GM18508 (cell line): ENCODE measurements at regions not wholly inside any gene's neighbourhood (a gene's known extent, or its start where the extent isn't known, plus 50 kb on each side); places are given as distances from the start of the nearest gene placed in this dataset.
"Not testable (repeated sequence)": the region's sequence is repeated elsewhere in the genome, so short reads cannot be mapped to it uniquely, and the experiment has no call there.

ENCODE experiments used
- ATAC-seq: cut with Tn5 transposase; IDR thresholded peaks from one replicate; pipeline ENCODE4 v1.9.1; 2021; ENCODE audit warnings: moderate number of reproducible peaks; ENCODE audit not compliant: insufficient read depth, unreplicated experiment

GRCh38 chr4:28226962-28227361 is 1366.3 kb downstream of the STIM2 start:
- no peak for ATAC-seq

- ATAC-seq, result no peak
Measured at GRCh38 chr4:28227764-28228163, 1367.1 kb downstream of the STIM2 start.

GRCh38 chr4:28228561-28229491 is 1368.2 kb downstream of the STIM2 start:
- ATAC-seq, result no peak

GRCh38 chr4:28232376-28232775 is 1371.7 kb downstream of the STIM2 start:
- ATAC-seq, result no peak

GRCh38 chr4:28232951-28233350 is 1372.3 kb downstream of the STIM2 start:
- no peak for ATAC-seq

- no peak for ATAC-seq
Measured at GRCh38 chr4:28233724-28234123, 1373.1 kb downstream of the STIM2 start.

- ATAC-seq, result no peak
Measured at GRCh38 chr4:28238876-28239275, 1378.2 kb downstream of the STIM2 start.

- no peak for ATAC-seq
Measured at GRCh38 chr4:28241021-28241420, 1380.4 kb downstream of the STIM2 start.

- no peak for ATAC-seq
Measured at GRCh38 chr4:28247805-28248204, 1387.2 kb downstream of the STIM2 start.

- no peak for ATAC-seq
Measured at GRCh38 chr4:28248269-28248668, 1387.6 kb downstream of the STIM2 start.

- ATAC-seq, result no peak
Measured at GRCh38 chr4:28250646-28251045, 1390.0 kb downstream of the STIM2 start.

GRCh38 chr4:28251831-28252230 is 1391.2 kb downstream of the STIM2 start:
- no peak for ATAC-seq

- no peak for ATAC-seq
Measured at GRCh38 chr4:28254003-28254402, 1393.4 kb downstream of the STIM2 start.

GRCh38 chr4:28256295-28256694 is 1395.7 kb downstream of the STIM2 start:
- no peak for ATAC-seq

- no peak for ATAC-seq
Measured at GRCh38 chr4:28259951-28260350, 1399.3 kb downstream of the STIM2 start.

- no peak for ATAC-seq
Measured at GRCh38 chr4:28267166-28267565, 1406.5 kb downstream of the STIM2 start.

GRCh38 chr4:28269426-28269825 is 1408.8 kb downstream of the STIM2 start:
- ATAC-seq, result no peak

GRCh38 chr4:28277931-28278330 is 1417.3 kb downstream of the STIM2 start:
- ATAC-seq, result no peak

- ATAC-seq, result no peak
Measured at GRCh38 chr4:28278676-28279075, 1418.0 kb downstream of the STIM2 start.

GRCh38 chr4:28279249-28279648 is 1418.6 kb downstream of the STIM2 start:
- no peak for ATAC-seq

- ATAC-seq, result not testable (repeated sequence)
Measured at GRCh38 chr4:28286266-28286665, 1425.6 kb downstream of the STIM2 start.

- ATAC-seq, result no peak
Measured at GRCh38 chr4:28287831-28288233, 1427.2 kb downstream of the STIM2 start.
